GM12878 (cell line): ENCODE measurements at regions not wholly inside any gene's neighbourhood (a gene's known extent, or its start where the extent isn't known, plus 50 kb on each side); places are given as distances from the start of the nearest gene placed in this dataset.

Source experiments
- CEBPB ChIP-seq, 2 experiments: fragments of 150-350 bp in 1 of 2; IDR thresholded peaks; 2 replicates each; pipeline ENCODE4 v1.6.1; 2012 to 2014; ENCODE audit warnings: low read depth in 2 of 2, low read length in 2 of 2, borderline replicate concordance in 1 of 2, inconsistent platforms in 1 of 2
- CTCF ChIP-seq, 3 experiments: IDR thresholded peaks in 2 of 3; conservative IDR thresholded peaks in 1 of 3; 2 replicates each; pipeline ENCODE4 v1.5.1; 2011; ENCODE audit warnings: low read depth in 3 of 3, low read length in 3 of 3, mild to moderate bottlenecking in 3 of 3, control low read depth in 2 of 3, moderate library complexity in 2 of 3, inconsistent platforms in 1 of 3, mixed read lengths in 1 of 3; ENCODE audit not compliant: control insufficient read depth in 2 of 3, insufficient read depth in 1 of 3; ENCODE audit errors: extremely low read depth in 1 of 3
- DPF2 ChIP-seq: fragments of 450-650 bp; IDR thresholded peaks from 2 replicates; pipeline ENCODE4 v1.6.1; 2017; ENCODE audit warnings: mild to moderate bottlenecking
- EGR1 ChIP-seq, 2 experiments: IDR thresholded peaks; 1 replicate in 1 of 2; 2 replicates in 1 of 2; pipeline ENCODE4 v1.6.1; 2011 to 2012; ENCODE audit warnings: low read depth in 2 of 2, low read length in 2 of 2, borderline replicate concordance in 1 of 2, mild to moderate bottlenecking in 1 of 2, moderate library complexity in 1 of 2
- EZH2 ChIP-seq: IDR thresholded peaks from 2 replicates; pipeline ENCODE4 v1.6.1; 2012; ENCODE audit warnings: low read depth, mild to moderate bottlenecking, control low read depth, inconsistent platforms, low read length, borderline replicate concordance; ENCODE audit not compliant: control insufficient read depth
- MAX ChIP-seq: IDR thresholded peaks from 2 replicates; pipeline ENCODE4 v1.6.1; 2012; ENCODE audit warnings: low read depth, low read length, improper control_type of control experiment
- NFIC ChIP-seq: IDR thresholded peaks from 2 replicates; pipeline ENCODE4 v1.6.1; 2012; ENCODE audit warnings: low read depth, mild to moderate bottlenecking, inconsistent platforms, low read length, moderate library complexity
- POLR2AphosphoS2 ChIP-seq: IDR thresholded peaks from 2 replicates; pipeline ENCODE4 v1.6.1; 2011; ENCODE audit warnings: low read depth, mild to moderate bottlenecking, low read length, improper control_type of control experiment, moderate library complexity
- POLR2AphosphoS5 ChIP-seq: IDR thresholded peaks from 2 replicates; pipeline ENCODE4 v1.6.1; 2011; ENCODE audit warnings: mild to moderate bottlenecking, low read length, inconsistent platforms
- RCOR1 ChIP-seq: conservative IDR thresholded peaks from 2 replicates; pipeline ENCODE4 v1.6.1; 2012; ENCODE audit warnings: low read depth, low read length, improper control_type of control experiment
- SIX5 ChIP-seq: IDR thresholded peaks from 2 replicates; pipeline ENCODE4 v1.6.1; 2011; ENCODE audit warnings: mild to moderate bottlenecking, low read depth, low read length, moderate library complexity; ENCODE audit not compliant: severe bottlenecking
- ZNF24 ChIP-seq: fragments of 450-650 bp; IDR thresholded peaks from 2 replicates; pipeline ENCODE4 v1.6.1; 2017; ENCODE audit warnings: antibody characterized with exemption, mild to moderate bottlenecking
- TF ChIP-seq, protein P1 (sequence below): fragments of 450-650 bp; formaldehyde crosslinking; IDR thresholded peaks from 2 replicates; pipeline ENCODE4 v1.4.0; 2020; ENCODE audit warnings: mild to moderate bottlenecking, moderate library complexity
- TF ChIP-seq, protein P2 (sequence below): fragments of 450-650 bp; IDR thresholded peaks from 2 replicates; pipeline ENCODE4 v1.6.1; 2017; ENCODE audit warnings: mild to moderate bottlenecking, moderate library complexity

DNA sequence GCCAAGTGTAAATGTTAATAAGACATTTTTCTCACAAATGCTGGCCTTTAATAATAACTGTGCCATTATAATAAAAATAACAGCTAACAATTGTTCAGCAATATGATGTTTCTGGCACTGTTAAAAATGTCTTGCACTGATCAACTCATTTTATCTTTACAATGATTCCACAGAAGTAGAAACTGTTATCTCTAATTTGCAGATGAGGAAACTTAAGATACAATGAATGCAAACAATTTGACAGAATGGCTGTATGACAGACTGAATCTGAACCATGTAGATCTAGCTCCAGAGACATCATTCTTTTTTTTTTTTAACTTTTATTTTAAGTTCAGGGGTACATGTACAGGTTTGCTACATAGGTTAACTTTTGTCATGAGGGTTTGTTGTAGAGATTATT lies 755.0 kb downstream of the TBL1XR1 start:
- TF ChIP-seq EZH2 (no peak), NFIC (no peak), POLR2AphosphoS5 (no peak), CEBPB (IDR thresholded peaks at IDR 0.05; ENCODE audit: borderline replicate concordance in 1 of 2, low read depth in 2 of 2, low read length in 2 of 2) (no peak), ZNF24 (no peak), CTCF (IDR thresholded peaks at IDR 0.05 in 2 of 3, conservative IDR thresholded peaks at IDR 0.05 in 1 of 3; ENCODE audit: control insufficient read depth in 2 of 3, extremely low read depth in 1 of 3, insufficient read depth in 1 of 3, low read depth in 3 of 3, low read length in 3 of 3) (no peak), DPF2 (no peak), EGR1 (IDR thresholded peaks at IDR 0.05; ENCODE audit: borderline replicate concordance in 1 of 2, low read depth in 2 of 2, low read length in 2 of 2) (no peak), MAX (no peak), POLR2AphosphoS2 (no peak), SIX5 (no peak), RCOR1 (no peak)
- TF ChIP-seq, protein P1, sequence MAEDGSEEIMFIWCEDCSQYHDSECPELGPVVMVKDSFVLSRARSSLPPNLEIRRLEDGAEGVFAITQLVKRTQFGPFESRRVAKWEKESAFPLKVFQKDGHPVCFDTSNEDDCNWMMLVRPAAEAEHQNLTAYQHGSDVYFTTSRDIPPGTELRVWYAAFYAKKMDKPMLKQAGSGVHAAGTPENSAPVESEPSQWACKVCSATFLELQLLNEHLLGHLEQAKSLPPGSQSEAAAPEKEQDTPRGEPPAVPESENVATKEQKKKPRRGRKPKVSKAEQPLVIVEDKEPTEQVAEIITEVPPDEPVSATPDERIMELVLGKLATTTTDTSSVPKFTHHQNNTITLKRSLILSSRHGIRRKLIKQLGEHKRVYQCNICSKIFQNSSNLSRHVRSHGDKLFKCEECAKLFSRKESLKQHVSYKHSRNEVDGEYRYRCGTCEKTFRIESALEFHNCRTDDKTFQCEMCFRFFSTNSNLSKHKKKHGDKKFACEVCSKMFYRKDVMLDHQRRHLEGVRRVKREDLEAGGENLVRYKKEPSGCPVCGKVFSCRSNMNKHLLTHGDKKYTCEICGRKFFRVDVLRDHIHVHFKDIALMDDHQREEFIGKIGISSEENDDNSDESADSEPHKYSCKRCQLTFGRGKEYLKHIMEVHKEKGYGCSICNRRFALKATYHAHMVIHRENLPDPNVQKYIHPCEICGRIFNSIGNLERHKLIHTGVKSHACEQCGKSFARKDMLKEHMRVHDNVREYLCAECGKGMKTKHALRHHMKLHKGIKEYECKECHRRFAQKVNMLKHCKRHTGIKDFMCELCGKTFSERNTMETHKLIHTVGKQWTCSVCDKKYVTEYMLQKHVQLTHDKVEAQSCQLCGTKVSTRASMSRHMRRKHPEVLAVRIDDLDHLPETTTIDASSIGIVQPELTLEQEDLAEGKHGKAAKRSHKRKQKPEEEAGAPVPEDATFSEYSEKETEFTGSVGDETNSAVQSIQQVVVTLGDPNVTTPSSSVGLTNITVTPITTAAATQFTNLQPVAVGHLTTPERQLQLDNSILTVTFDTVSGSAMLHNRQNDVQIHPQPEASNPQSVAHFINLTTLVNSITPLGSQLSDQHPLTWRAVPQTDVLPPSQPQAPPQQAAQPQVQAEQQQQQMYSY (CRISPR knock-in tag) = no peak
- TF ChIP-seq, protein P2, sequence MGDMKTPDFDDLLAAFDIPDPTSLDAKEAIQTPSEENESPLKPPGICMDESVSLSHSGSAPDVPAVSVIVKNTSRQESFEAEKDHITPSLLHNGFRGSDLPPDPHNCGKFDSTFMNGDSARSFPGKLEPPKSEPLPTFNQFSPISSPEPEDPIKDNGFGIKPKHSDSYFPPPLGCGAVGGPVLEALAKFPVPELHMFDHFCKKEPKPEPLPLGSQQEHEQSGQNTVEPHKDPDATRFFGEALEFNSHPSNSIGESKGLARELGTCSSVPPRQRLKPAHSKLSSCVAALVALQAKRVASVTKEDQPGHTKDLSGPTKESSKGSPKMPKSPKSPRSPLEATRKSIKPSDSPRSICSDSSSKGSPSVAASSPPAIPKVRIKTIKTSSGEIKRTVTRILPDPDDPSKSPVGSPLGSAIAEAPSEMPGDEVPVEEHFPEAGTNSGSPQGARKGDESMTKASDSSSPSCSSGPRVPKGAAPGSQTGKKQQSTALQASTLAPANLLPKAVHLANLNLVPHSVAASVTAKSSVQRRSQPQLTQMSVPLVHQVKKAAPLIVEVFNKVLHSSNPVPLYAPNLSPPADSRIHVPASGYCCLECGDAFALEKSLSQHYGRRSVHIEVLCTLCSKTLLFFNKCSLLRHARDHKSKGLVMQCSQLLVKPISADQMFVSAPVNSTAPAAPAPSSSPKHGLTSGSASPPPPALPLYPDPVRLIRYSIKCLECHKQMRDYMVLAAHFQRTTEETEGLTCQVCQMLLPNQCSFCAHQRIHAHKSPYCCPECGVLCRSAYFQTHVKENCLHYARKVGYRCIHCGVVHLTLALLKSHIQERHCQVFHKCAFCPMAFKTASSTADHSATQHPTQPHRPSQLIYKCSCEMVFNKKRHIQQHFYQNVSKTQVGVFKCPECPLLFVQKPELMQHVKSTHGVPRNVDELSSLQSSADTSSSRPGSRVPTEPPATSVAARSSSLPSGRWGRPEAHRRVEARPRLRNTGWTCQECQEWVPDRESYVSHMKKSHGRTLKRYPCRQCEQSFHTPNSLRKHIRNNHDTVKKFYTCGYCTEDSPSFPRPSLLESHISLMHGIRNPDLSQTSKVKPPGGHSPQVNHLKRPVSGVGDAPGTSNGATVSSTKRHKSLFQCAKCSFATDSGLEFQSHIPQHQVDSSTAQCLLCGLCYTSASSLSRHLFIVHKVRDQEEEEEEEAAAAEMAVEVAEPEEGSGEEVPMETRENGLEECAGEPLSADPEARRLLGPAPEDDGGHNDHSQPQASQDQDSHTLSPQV = no peak
